Upper lobe of right lung (tissue), 1 donor: ENCODE measurements at regions not wholly inside any gene's neighbourhood (a gene's known extent, or its start where the extent isn't known, plus 50 kb on each side); places are given as distances from the start of the nearest gene placed in this dataset.

Experiments used
- ATAC-seq: fragments of 200-7000 bp; cut with Tn5 transposase; one replicate; pipeline ENCODE4 v1.9.1; 2020; ENCODE audit warnings: mild to moderate bottlenecking, moderate library complexity
- DNase-seq: peaks from one replicate; pipeline ENCODE4 v3.0.0-alpha.2; 2020
- H3K27ac ChIP-seq: fragments of 200-600 bp; one replicate; pipeline ENCODE4 v1.8.0; 2022
- H3K27me3 ChIP-seq: fragments of 200-600 bp; one replicate; pipeline ENCODE4 v1.8.0; 2022; ENCODE audit warnings: mild to moderate bottlenecking
- H3K36me3 ChIP-seq: fragments of 200-600 bp; one replicate; pipeline ENCODE4 v1.8.0; 2022
- H3K4me1 ChIP-seq: fragments of 200-600 bp; one replicate; pipeline ENCODE4 v1.8.0; 2022
- H3K4me3 ChIP-seq: fragments of 200-600 bp; one replicate; pipeline ENCODE4 v1.8.0; 2022; ENCODE audit warnings: mild to moderate bottlenecking
- H3K9me3 ChIP-seq: fragments of 200-600 bp; one replicate; pipeline ENCODE4 v1.8.0; 2022
- intact Hi-C: fragments of 100-400 bp; cut with DNase I; formaldehyde crosslinking; loops from one replicate; pipeline ENCODE4 v1.11.0; 2022
- TF ChIP-seq, protein P1 (sequence below): fragments of 200-600 bp; IDR thresholded peaks from one replicate; pipeline ENCODE4 v1.8.0; 2022; ENCODE audit warnings: antibody characterized with exemption
- donor health status: DM: no; HTN: yes; CAD: no; lungs with severe emphysema.

DNA sequence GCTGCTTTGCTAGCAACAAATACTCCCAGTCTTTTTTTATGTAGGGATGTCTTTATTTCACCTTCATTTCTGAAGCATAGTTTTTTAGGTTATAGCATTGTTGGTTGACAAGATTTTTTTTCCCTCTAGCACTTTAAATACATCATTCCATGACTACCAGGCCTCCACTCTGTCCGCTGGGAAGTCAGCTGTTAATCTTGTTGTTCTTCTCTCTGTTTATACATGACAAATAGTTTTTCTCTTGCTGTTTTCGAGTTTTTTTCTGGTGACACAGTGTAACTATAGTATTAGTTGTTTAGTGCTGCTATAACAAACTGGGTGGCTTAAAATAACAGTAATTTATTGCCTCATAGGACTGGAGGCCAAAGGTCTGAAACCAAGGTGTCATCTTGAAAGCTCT, 205.5 kb upstream of the CNTNAP4 start:
- no peak overlapping the region for H3K4me3 ChIP-seq
- intact Hi-C loops: no loop called here
- DNase-seq: no peak
- no peaks in the 10 kb centered on the region for H3K9me3 ChIP-seq
- TF ChIP-seq, protein P1, sequence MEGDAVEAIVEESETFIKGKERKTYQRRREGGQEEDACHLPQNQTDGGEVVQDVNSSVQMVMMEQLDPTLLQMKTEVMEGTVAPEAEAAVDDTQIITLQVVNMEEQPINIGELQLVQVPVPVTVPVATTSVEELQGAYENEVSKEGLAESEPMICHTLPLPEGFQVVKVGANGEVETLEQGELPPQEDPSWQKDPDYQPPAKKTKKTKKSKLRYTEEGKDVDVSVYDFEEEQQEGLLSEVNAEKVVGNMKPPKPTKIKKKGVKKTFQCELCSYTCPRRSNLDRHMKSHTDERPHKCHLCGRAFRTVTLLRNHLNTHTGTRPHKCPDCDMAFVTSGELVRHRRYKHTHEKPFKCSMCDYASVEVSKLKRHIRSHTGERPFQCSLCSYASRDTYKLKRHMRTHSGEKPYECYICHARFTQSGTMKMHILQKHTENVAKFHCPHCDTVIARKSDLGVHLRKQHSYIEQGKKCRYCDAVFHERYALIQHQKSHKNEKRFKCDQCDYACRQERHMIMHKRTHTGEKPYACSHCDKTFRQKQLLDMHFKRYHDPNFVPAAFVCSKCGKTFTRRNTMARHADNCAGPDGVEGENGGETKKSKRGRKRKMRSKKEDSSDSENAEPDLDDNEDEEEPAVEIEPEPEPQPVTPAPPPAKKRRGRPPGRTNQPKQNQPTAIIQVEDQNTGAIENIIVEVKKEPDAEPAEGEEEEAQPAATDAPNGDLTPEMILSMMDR: no peak
- H3K27ac ChIP-seq: no peak overlapping the region
- no peaks in the 10 kb centered on the region for H3K27me3 ChIP-seq
- no peaks in the 10 kb centered on the region for H3K36me3 ChIP-seq
- no peak for ATAC-seq
- no peaks in the 10 kb centered on the region for H3K4me1 ChIP-seq

DNA sequence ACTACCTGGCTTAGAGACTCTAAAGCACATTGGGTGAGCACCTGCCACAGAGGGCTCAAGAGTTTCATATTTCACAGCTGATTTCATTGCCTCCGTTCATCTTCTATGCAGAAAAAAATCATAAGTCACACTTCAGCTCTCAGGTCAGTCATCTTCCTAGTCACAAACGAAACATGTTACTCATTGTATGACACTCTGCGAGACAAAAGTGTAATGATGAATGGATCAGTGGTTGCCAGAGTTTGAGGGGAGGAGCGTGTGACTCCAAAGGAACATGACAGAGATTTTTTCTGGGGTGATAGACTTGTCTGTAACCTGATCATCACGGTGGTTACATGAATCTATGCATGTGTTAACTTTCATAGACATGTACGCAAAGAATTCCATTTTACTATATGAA, 195.2 kb upstream of the CNTNAP4 start:
- intact Hi-C loops: no loop called here
- Histone ChIP-seq H3K4me1 (no peaks in the 10 kb centered on the region), H3K36me3 (no peaks in the 10 kb centered on the region), H3K27me3 (no peaks in the 10 kb centered on the region), H3K9me3 (no peaks in the 10 kb centered on the region), H3K4me3 (no peak overlapping the region), H3K27ac (no peak overlapping the region)
- TF ChIP-seq, protein P1: no peak
- ATAC-seq (no peak), DNase-seq (no peak)

DNA sequence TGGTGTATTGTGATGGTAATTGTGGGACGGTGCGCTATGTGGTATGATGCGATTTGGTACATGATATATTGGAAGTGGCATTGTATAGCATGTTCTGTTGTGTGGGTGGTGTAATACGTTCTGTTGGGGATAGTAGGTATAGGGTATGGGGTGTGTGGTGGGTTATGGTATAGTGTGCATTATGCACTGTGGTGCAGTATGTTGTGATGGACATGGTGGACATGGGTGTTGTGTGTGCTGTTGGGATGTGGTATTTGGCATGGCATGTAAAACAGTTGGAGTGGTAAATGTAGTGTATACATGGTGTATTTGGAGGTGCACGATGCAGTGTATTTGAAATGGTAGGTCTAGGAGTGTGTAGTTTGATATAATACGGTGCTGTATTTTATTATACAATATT, 170.6 kb upstream of the CNTNAP4 start:
- intact Hi-C loops: no loop called here
- DNase-seq (no peak), ATAC-seq (peak; percentile 14)
- no peaks in the 10 kb centered on the region for H3K36me3 ChIP-seq
- no peak overlapping the region for H3K27ac ChIP-seq
- H3K4me1 ChIP-seq: no peaks in the 10 kb centered on the region
- TF ChIP-seq, protein P1: no peak
- no peaks in the 10 kb centered on the region for H3K27me3 ChIP-seq
- no peak overlapping the region for H3K4me3 ChIP-seq
- no peaks in the 10 kb centered on the region for H3K9me3 ChIP-seq

DNA sequence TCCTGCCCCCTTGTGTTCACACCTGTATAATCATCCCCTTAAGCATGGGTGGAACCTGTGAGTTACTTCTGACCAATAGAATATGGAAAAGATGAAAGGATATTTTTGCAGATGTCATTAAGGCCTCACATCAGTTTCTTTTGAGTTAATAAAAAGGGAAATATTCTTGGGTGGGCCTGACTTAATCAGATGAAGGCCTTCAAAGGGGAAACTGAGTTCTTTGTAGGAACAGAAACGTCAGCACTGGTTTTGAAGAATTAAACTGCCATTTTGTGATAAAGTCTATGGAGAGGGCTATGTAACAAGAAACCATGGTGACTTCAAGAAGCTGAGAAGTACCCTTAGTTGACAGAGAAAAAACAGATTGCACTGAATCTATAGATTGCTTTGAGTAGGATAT, 168.7 kb upstream of the CNTNAP4 start:
- no peak for DNase-seq
- Histone ChIP-seq H3K27me3 (no peaks in the 10 kb centered on the region), H3K4me1 (no peaks in the 10 kb centered on the region), H3K36me3 (no peaks in the 10 kb centered on the region), H3K27ac (no peak overlapping the region), H3K9me3 (no peaks in the 10 kb centered on the region), H3K4me3 (no peak overlapping the region)
- no peak for ATAC-seq
- TF ChIP-seq, protein P1: no peak
- intact Hi-C loops: no loop called here

DNA sequence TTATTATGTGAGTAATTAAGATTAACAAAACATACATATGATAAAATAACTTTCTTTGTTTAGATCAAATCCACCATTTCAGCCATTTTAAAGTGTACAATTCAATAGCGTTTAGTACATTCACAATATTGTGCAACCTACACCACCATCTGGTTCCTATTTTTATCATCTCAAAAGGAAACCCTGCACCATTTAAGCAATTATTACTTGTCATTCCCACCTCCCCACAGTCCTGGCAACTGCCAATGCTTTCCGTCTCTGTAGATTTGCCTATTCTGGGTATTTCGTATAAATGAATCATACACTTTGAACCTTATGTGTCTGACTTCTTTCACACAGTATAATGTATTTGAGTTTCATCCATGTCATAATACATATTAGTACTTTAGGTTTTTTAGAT, 162.5 kb upstream of the CNTNAP4 start:
- DNase-seq (no peak), ATAC-seq (no peak)
- H3K4me3 ChIP-seq: no peak overlapping the region
- TF ChIP-seq, protein P1: no peak
- intact Hi-C loops: no loop called here
- no peaks in the 10 kb centered on the region for H3K27me3 ChIP-seq
- no peaks in the 10 kb centered on the region for H3K36me3 ChIP-seq
- no peaks in the 10 kb centered on the region for H3K9me3 ChIP-seq
- no peak overlapping the region for H3K27ac ChIP-seq
- no peaks in the 10 kb centered on the region for H3K4me1 ChIP-seq

DNA sequence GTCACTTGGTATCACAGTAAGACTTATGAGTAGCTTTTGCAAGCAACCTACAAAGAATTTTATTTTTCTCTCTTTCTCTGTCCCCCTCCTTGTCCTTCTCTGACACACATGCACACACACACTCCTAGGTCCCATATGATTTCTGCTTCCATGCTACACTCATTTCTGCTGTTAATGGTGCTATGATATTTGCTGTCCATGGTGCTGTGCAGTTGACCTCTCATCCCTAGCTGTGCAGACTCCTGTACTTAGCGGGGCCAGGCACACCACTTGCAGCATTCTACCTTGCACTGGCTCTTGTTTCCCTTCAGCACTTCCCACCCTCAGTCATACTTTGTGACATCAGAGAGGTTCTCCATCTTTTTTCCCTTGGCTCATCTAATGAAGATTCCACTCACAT, 158.9 kb upstream of the CNTNAP4 start:
- H3K36me3 ChIP-seq: no peaks in the 10 kb centered on the region
- no peaks in the 10 kb centered on the region for H3K4me1 ChIP-seq
- H3K4me3 ChIP-seq: no peak overlapping the region
- H3K9me3 ChIP-seq: no peaks in the 10 kb centered on the region
- TF ChIP-seq, protein P1: no peak
- no peaks in the 10 kb centered on the region for H3K27me3 ChIP-seq
- intact Hi-C loops: no loop called here
- no peak for ATAC-seq
- no peak for DNase-seq
- H3K27ac ChIP-seq: no peak overlapping the region
